GM19395 (cell line): ENCODE measurements at regions not wholly inside any gene's neighbourhood (a gene's known extent, or its start where the extent isn't known, plus 50 kb on each side); places are given as distances from the start of the nearest gene placed in this dataset.
"Not testable (repeated sequence)": the region's sequence is repeated elsewhere in the genome, so short reads cannot be mapped to it uniquely, and the experiment has no call there.

ENCODE experiments used
- ATAC-seq: cut with Tn5 transposase; IDR thresholded peaks from one replicate; pipeline ENCODE4 v1.9.1; 2021; ENCODE audit warnings: mild to moderate bottlenecking, moderate library complexity; ENCODE audit not compliant: unreplicated experiment

GRCh38 chr15:66864086-66864830 is 162.2 kb downstream of the SMAD6 start:
- no peak for ATAC-seq

GRCh38 chr15:66864871-66865281 is 162.8 kb downstream of the SMAD6 start:
- no peak for ATAC-seq

DNA sequence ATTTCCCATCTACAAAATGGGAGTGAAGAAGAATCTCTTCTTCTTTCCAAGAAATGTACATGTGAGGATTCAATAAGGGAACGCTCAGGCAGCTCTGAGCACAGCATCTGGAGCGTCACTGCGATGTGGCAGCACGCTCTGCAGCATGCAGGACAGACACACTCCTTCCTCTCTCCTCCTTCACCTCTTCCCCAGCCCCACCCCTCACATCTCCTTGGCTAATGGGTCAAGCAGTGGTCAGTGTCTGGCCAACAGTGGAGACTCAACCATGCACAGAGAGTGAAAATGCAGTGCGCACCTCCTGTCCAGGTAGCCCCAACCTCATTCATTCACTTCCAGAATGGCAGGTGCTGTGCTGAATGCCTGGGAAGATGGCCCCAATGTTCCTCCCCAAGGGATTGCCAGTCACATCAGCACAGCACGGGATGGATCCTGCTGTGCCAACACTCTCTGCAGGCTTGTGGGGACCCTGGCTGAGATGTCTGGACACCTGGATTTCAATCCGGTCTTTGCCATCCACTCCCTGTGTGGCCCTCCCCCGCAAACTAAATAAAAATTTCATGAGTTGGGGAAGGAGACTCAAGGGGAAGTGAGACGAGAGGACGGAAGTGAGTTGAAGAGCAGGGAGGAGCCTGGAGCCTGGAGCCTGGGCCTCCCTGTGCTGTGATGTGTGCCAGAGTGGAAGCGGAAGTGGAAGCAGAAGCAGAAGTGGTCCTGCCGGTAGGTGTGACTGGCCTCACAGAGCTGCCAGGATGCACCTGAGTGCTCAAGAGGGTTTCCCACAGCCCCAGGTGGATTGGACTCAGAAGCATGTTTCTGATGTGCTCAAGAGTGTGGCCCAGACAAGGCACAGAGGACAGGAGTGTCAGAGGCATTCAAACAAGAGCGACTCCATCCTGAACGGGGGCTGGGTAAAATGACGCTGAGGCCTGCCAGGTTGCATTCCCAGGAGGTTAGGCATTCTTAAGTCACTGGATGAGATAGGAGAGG is 163.9 kb downstream of the SMAD6 start:
- ATAC-seq: peak; percentile 88

DNA sequence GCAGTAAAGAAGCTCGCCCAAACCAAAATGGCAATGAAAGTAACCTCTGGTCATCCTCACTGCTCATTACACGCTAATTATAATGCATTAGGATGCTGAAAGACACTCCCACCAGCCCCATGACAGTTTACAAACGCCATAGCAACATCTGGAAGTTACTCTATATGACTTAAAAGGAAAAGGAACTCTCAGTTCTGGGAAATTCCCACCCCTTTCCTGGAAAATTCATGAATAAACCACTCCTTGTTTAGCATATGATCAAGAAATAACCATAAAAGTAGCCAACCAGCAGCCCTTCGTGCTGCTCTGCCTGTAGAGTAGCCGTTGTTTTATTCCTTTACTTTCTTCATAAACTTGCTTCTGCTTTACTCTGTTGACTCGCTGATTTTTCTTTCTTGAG is 164.6 kb downstream of the SMAD6 start:
- no peak for ATAC-seq

- ATAC-seq: no peak
Measured at GRCh38 chr15:66868918-66869317, 166.9 kb downstream of the SMAD6 start.

DNA sequence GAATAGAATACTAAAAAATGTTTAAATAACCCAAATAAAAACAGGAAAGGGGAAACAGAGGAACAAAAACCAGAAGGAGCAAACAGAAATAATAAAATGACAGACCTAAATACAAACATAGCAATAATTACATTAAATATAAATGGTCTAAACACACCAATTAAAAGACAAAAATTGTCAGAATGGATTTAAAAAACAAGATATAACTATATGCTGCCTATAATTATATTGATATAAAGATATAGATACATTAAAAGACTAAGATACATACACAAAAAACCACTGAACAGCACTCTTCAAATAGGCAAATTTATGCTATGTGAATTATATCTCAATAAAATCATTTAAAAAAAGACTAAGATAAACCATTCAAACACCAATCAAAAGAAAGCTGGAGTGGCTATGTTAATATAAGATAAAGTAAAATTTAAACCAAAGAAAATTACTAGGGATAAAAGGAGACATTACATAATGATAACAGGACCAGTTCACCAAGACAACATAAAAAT is 168.9 kb downstream of the SMAD6 start:
- ATAC-seq: no peak

DNA sequence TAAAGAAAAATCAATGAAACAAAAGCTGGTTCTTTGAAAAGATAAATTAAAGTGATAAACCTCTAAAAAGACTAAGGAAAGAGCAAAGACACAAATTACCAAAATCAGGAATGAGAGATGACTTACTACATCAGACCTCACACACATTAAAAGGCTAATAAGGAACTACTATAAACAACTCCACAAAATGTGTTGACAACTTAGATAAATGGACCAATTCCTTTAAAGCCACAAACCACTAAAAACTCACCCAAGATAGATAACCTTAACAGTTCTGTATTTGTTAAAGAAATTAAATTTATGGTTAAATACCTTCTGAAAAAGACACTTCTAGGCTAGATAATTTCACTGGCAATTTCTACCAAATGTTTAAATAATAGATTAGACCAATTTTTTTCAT is 170.4 kb downstream of the SMAD6 start:
- ATAC-seq: no peak

- ATAC-seq: not testable (repeated sequence)
Measured at GRCh38 chr15:66873331-66873730, 171.3 kb downstream of the SMAD6 start.

DNA sequence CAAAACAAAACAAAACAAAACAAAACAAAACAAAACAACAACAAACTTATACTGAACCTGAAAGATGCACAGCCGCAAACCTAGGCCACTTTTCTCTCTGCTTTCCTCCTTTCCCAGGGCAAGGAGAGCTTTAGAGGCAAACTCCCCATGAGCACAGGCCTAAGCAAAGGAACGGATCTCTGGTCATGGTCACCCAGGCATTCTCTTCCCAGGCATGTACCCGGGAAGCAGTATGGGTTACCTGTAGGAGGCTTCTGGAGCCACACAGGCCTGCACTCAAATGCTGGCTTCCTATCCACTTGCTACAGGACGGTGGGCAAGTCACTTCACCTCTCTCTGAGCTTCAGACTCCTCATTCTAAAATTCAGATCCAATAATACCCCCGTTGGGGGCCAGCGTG is 171.8 kb downstream of the SMAD6 start:
- no peak for ATAC-seq

DNA sequence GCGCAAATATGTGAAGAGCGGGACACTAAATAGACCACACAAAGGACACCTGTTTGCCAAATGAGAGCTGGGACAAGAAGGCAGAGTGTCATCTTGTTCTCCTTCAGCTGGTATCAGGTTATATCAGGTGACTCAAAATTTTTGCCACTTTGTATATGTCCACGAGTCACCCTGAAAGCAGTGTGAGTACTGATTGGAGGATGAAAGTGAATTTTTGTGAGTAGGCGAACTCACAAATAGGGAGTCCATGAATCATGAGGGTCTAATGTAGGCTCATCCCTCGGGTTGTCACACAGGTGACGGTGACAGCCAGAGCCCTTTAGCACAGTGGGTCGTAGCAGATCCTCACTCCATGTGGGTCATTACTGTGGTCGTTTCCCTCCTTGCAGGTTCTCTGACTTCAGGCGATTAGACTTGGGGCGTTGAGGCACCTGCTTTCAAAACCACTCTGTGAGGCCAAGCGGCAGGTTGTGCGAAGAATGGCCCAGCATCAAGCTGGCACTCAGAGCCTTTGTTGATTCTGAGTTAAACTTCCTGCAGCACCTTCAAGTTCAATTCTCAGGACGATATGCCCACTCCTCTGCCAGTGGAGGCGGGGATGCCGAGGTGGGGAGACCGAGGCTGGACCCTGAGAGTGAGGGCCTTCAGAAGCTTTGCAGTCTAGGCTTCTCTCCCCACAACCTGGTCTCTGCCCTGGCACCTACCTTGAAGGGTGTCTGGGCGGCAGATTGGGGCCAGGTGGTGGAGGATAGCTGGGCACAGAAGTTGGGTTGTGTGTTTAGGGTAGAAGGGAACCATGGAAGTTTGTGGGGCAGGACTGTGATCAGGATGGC is 173.8 kb downstream of the SMAD6 start:
- no peak for ATAC-seq

GRCh38 chr15:66876421-66876730 is 174.3 kb downstream of the SMAD6 start:
- ATAC-seq: no peak

GRCh38 chr15:66876731-66877476 is 174.9 kb downstream of the SMAD6 start:
- no peak for ATAC-seq

DNA sequence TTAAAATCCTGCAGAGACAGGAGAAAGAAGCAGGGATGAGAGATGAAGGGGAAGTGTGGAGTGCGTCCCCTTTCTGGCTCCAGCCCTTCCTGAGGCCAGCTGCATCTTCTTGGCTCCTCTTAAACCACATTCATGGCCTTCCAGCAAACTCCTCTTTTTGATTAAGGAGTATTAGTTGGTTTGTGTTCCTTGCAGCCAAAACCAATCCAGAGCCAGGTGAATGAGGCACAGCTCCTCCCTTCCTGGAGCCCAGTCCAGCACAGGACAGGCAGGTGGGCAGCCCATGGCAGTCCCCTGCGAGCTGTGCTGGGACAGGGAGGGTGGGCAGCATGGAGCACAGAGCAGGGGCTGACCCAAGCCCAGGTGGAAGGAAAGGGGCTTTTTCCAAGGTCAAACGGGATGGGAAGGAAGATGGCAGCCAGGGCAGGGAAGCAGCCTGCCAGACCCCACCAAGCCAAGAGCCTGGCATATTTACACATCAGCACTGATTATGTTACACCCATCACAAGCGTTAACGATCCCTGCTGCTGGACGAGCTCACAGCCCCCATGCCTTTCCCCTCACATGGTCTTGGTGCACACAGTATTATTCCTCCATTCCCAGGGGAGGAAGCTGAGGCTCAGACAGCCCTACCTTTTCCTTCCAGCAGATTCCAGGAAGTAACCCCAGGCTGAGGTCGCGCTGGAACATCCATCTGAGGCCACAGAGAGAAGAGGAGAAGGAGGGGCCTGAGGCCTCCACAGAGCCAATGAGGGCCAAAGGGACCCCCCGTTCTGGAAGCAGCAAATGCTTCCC is 175.6 kb downstream of the SMAD6 start:
- ATAC-seq: no peak

DNA sequence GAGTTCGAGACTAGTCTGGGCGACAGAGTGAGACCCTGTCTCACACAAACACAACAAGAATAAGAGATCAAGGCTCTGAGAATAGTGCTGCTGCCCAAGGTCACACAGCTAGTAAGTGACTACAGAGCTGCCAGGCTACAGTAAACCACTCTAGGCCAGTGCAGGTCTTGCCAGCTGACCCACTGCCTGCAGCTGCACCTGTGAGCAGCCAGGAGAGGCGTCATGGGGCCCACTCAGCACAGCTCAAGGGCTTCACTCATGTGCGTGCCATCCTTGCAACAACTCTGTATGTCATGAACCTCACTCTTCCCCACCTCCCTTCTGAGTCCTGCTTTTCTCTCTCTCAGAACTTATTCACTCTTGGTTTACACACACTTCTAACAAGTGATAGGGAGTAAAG is 176.7 kb downstream of the SMAD6 start:
- ATAC-seq: no peak

DNA sequence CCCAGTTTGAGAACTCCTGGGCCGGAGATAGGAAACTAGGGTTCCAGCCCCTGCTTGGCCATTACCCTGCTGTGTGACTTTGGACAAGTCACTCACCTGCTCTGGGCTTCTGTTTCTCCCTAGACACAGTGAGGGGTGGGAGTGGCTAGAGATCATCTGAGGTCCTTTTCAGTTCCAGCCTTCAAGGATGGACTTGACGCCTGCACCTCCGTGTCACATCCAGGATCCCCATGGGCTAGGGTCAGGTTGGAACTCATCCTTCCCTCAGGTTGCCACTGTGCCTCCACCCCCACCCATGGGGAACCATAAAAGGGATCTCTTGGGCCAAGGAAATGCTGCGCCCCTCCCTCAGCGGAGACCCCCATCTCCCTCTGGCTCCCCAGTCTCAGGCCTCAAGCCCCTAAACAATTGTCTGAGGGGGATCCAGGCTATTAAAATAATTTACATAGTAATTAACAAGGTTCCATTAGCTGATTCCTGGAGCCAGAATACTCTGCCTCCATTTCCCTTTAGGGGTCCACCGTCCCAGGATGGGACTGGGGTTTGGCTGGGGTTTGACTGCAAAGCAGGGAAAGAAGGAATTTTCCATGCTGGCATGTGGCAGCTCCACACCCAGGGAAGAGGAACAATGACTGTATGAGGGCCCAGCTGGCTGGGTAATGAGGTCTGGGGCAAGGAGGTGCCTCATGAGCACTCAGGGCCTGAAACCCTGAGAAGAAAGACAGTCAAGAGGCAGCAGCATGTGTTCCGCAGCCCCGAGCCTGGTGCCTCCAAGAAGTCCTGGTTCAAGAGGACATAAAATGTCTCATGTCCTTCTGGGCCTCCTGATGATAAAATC is 177.7 kb downstream of the SMAD6 start:
- ATAC-seq: no peak

DNA sequence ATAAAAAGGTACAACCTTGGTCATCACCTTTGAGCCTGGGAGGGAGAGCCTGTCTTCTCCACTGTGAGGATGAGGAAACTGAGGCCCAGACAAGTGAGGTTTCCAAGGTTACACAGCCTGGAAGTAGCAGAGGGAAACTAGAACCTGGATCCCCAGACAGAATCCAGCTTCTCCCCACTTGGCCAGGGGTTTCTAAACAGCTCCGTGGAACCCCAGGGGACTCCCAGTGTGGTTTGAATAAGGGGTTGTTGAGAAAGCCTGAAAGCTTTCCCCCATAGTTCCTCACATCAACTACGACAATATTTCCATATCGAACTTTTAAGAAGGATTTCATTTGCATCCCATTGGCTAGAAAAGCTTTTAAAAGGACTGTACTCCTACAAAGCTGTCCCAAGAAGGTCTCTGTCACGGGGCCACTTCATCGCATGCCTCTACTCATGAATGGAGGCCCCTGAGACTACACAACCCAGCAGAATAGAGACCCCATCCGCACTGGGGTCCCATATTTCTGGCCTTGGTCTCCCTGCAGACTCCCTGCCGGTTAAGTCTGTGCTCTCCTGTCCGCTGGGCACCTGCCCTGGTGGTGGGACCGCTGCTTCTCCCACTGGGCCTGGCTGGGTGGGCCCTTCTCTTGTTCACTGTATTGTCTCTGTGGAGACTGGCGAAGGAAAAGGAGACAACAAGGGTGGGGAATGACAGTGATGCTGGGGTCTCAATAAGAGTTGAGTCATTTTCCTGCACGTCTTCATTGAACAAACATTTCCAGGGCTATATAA is 178.5 kb downstream of the SMAD6 start:
- ATAC-seq: no peak

DNA sequence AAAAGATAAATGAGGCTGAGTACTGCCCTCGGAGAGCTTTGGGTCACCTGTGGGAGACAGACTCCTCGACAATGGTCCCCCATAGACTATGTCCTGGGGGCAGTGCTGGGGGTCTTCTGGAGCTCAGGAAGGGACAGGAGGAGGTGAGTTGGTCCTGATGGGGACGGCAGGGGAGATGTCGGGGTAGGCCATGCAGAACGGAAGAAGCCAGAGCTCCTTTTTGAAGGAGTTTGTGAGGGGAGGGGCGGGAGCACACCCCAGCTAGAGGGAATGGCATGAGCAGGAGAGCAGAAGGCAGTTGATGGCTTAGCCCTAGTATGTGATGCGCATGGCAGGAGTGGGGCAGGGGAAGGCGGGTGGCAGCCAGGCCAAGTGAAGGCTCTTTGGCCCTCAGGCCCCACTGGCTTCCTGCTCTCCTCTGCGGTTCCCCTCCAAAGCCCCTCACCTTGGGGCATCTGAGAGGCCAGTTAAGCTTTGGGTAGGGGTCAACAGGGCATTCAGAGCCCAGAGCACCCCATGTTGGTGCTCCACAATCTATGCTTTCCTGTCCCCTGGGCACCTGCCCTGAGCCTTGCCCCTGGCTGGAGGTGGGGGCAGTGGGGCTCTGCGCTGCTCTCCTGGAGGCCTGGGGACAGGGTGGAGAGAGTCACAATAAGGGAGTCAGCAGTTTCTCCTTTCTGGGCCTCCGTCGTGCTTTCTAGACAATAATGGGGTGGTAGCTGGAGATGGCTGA is 179.3 kb downstream of the SMAD6 start:
- no peak for ATAC-seq
